OCI-LY1 (cell line): ENCODE measurements at regions not wholly inside any gene's neighbourhood (a gene's known extent, or its start where the extent isn't known, plus 50 kb on each side); places are given as distances from the start of the nearest gene placed in this dataset.
A peak's percentile ranks its signal among the peaks of the same experiment; 100 is the strongest.

Experiments used
- H2AFZ ChIP-seq: fragments of 200-600 bp; sonication (generic), shearing (Covaris generic); 2 replicates; pipeline ENCODE4 v1.6.0; 2014; ENCODE audit warnings: antibody characterized with exemption, mild to moderate bottlenecking, low read length
- H3F3A ChIP-seq: fragments of 200-600 bp; sonication (generic), shearing (Covaris generic); 2 replicates; pipeline ENCODE4 v1.6.0; 2014; ENCODE audit warnings: mild to moderate bottlenecking, antibody characterized with exemption, low read length, moderate library complexity; ENCODE audit not compliant: insufficient read depth
- H3K27ac ChIP-seq: fragments of 200-600 bp; sonication (generic); 2 replicates; pipeline ENCODE4 v1.5.1; 2014; ENCODE audit warnings: low read length, mixed run types, mild to moderate bottlenecking, low read depth; ENCODE audit not compliant: poor library complexity, severe bottlenecking
- H3K27me3 ChIP-seq: fragments of 200-600 bp; sonication (generic); 2 replicates; pipeline ENCODE4 v1.6.0; 2014; ENCODE audit warnings: antibody characterized with exemption, mild to moderate bottlenecking, low read length, moderate library complexity; ENCODE audit not compliant: insufficient read depth
- H3K36me3 ChIP-seq: fragments of 200-600 bp; sonication (generic); 2 replicates; pipeline ENCODE4 v1.6.1; 2014; ENCODE audit warnings: mild to moderate bottlenecking, antibody characterized with exemption, low read length, moderate library complexity, mixed read lengths; ENCODE audit not compliant: insufficient read depth
- H3K4me1 ChIP-seq: fragments of 200-600 bp; sonication (generic); 2 replicates; pipeline ENCODE4 v1.5.1; 2014; ENCODE audit warnings: mild to moderate bottlenecking, low read length, moderate library complexity; ENCODE audit not compliant: insufficient read depth, severe bottlenecking
- H3K4me2 ChIP-seq: fragments of 200-600 bp; sonication (generic), shearing (Covaris generic); 2 replicates; pipeline ENCODE4 v1.6.1; 2014; ENCODE audit warnings: low read length
- H3K4me3 ChIP-seq: fragments of 200-600 bp; sonication (generic); 2 replicates; pipeline ENCODE4 v1.5.1; 2014; ENCODE audit warnings: low read length, low read depth, mild to moderate bottlenecking, mixed read lengths; ENCODE audit not compliant: poor library complexity, severe bottlenecking
- H3K79me2 ChIP-seq: fragments of 200-600 bp; shearing (Covaris generic); 2 replicates; pipeline ENCODE4 v1.6.1; 2016; ENCODE audit warnings: mixed run types, low read length, mixed read lengths; ENCODE audit not compliant: insufficient read depth
- H3K9ac ChIP-seq: fragments of 200-600 bp; sonication (generic), shearing (Covaris generic); 2 replicates; pipeline ENCODE4 v1.6.1; 2014; ENCODE audit warnings: mild to moderate bottlenecking, low read length, mixed read lengths
- H3K9me2 ChIP-seq: fragments of 200-600 bp; sonication (generic), shearing (Covaris generic); 2 replicates; pipeline ENCODE4 v1.6.1; 2014; ENCODE audit warnings: low read depth, mild to moderate bottlenecking, low read length, mixed read lengths
- H3K9me3 ChIP-seq: fragments of 200-600 bp; shearing (Covaris generic); 2 replicates; pipeline ENCODE4 v1.6.1; 2014; ENCODE audit warnings: low read length, mixed read lengths
- H4K20me1 ChIP-seq: fragments of 200-600 bp; sonication (generic), shearing (Covaris generic); 2 replicates; pipeline ENCODE4 v1.6.0; 2016; ENCODE audit warnings: mild to moderate bottlenecking, low read length; ENCODE audit not compliant: insufficient read depth
- CTCF ChIP-seq: fragments of 200-600 bp; sonication (generic), shearing (Covaris generic); IDR thresholded peaks from 2 replicates; pipeline ENCODE4 v1.5.1; 2017; ENCODE audit warnings: mild to moderate bottlenecking, antibody characterized with exemption, low read length, moderate library complexity, mixed read lengths
- EZH2 ChIP-seq: fragments of 200-600 bp; sonication (generic), shearing (Covaris generic); IDR thresholded peaks from 2 replicates; pipeline ENCODE4 v1.8.0; 2017; ENCODE audit warnings: borderline replicate concordance, mixed run types, mild to moderate bottlenecking, antibody characterized with exemption, low read length, moderate library complexity, mixed read lengths

DNA sequence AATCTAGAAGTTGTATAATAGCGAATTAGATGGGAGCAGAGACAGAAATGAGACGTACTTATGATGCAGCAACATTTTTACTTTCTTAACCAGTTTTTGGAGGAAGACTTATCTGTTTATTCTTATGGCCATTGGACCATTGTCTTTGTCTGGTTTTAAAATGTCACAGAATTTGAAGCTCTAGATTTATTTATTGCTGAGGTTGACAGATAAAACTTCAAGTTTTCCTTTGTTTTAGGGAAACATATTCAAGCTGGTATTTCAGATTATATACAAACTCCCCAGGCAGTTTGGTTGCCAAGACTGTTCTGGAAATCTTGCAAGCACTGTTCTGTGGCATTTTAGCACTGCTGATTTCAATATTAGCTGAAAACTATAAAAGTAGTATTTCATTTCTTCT is 1021.7 kb downstream of the GALC start:
- H2AFZ ChIP-seq, result no peak overlapping the region
- H3K4me1 ChIP-seq, result no peaks in the 10 kb centered on the region
- H3K9me3 ChIP-seq, result no peaks in the 10 kb centered on the region
- no peaks in the 10 kb centered on the region for H3F3A ChIP-seq
- H3K9me2 ChIP-seq, result no peaks in the 10 kb centered on the region
- no peak overlapping the region for H3K4me2 ChIP-seq
- no peak overlapping the region for H3K9ac ChIP-seq
- no peak overlapping the region for H3K27ac ChIP-seq
- no peaks in the 10 kb centered on the region for H3K79me2 ChIP-seq
- no peak overlapping the region for H3K4me3 ChIP-seq
- no peaks in the 10 kb centered on the region for H4K20me1 ChIP-seq
- no peak for TF ChIP-seq CTCF
- no peak for TF ChIP-seq EZH2
- H3K36me3 ChIP-seq, result no peaks in the 10 kb centered on the region
- no peaks in the 10 kb centered on the region for H3K27me3 ChIP-seq

GRCh38 chr14:86961106-86961716 is 1031.8 kb downstream of the GALC start:
- H3K9ac ChIP-seq, result no peak overlapping the region
- no peaks in the 10 kb centered on the region for H3F3A ChIP-seq
- H4K20me1 ChIP-seq, result no peaks in the 10 kb centered on the region
- H3K9me3 ChIP-seq, result no peaks in the 10 kb centered on the region
- H3K9me2 ChIP-seq, result no peaks in the 10 kb centered on the region
- H3K36me3 ChIP-seq, result no peaks in the 10 kb centered on the region
- peak; percentile 61 for TF ChIP-seq CTCF
- TF ChIP-seq EZH2, result no peak
- H3K4me3 ChIP-seq, result no peak overlapping the region
- H3K27me3 ChIP-seq, result no peaks in the 10 kb centered on the region
- H2AFZ ChIP-seq, result no peak overlapping the region
- no peak overlapping the region for H3K4me2 ChIP-seq
- H3K4me1 ChIP-seq, result no peaks in the 10 kb centered on the region
- no peaks in the 10 kb centered on the region for H3K79me2 ChIP-seq
- H3K27ac ChIP-seq, result no peak overlapping the region

- no peak overlapping the region for H3K4me3 ChIP-seq
- H3K27ac ChIP-seq, result no peak overlapping the region
- H3K9ac ChIP-seq, result no peak overlapping the region
- H4K20me1 ChIP-seq, result no peaks in the 10 kb centered on the region
- no peak for TF ChIP-seq EZH2
- TF ChIP-seq CTCF, result no peak
- H3K36me3 ChIP-seq, result no peaks in the 10 kb centered on the region
- H3K9me3 ChIP-seq, result no peaks in the 10 kb centered on the region
- H3K27me3 ChIP-seq, result no peaks in the 10 kb centered on the region
- no peaks in the 10 kb centered on the region for H3K79me2 ChIP-seq
- H3K4me1 ChIP-seq, result no peaks in the 10 kb centered on the region
- H2AFZ ChIP-seq, result no peak overlapping the region
- H3K9me2 ChIP-seq, result no peaks in the 10 kb centered on the region
- H3K4me2 ChIP-seq, result no peak overlapping the region
- no peaks in the 10 kb centered on the region for H3F3A ChIP-seq
Measured at GRCh38 chr14:86955771-86956354, 1037.1 kb downstream of the GALC start.
